SW480 (cell line): ENCODE measurements at regions not wholly inside any gene's neighbourhood (a gene's known extent, or its start where the extent isn't known, plus 50 kb on each side); places are given as distances from the start of the nearest gene placed in this dataset.

Experiments used
- DNase-seq: peaks from one replicate; pipeline ENCODE4 v3.0.0-alpha.2; 2016; ENCODE audit warnings: low spot score

DNA sequence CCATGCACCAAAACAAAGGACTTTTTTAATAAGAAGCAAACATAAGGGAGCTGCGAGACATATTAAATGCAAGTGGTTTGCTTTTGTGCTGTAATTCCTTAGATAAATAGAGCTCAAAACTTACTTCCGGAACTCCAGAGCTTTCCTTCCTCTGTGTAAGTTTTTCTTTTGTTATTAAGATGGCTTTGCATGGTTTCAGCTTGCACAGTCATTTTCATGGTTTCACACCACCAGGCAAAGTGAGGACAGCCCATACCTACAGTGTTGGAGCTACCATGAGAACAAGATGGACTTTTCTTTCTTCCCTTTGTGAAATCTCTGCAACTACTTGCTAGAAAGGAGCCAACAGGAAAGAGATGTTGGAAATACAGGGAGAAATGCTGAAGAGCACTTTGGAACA lies 368.0 kb downstream of the SETD4 start:
- no peak for DNase-seq

DNA sequence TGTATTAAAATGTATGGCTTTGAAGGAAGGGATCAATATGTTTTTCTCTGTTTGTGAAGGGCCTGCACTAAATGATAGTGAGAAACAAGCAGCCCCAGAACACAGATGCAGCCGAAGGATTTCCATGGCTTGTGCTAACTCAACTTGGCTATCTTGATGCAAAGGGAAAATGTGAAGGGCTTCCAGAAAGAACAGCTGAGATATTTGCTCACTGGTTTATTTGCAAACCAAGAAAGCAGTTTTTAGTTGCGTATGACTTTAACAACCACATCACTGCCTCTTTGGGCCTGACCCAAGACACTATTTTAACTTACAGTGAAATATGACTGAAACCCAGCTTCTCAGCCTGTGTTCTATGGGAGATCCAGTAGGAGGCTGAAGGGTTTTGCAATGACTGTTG lies 369.9 kb downstream of the SETD4 start:
- no peak for DNase-seq

DNA sequence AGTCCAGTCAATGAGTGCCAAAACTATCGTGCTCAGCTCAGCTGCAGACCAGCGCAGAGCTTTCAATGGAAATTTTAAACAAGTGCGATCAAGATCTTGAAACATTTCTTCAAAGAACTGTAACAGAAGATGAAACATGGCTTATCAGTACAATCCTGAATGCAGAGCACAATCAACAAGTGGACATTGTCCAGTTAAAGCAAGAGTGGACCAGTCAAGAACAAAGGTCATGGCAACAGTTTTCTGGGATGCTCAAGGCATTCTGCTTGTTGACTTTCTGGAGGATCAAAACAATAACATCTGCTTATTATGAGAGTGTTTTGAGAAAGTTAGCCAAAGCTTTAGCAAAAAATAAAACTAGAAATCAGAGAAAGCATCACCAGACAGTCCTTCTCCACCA lies 374.2 kb downstream of the SETD4 start:
- DNase-seq = no peak

DNA sequence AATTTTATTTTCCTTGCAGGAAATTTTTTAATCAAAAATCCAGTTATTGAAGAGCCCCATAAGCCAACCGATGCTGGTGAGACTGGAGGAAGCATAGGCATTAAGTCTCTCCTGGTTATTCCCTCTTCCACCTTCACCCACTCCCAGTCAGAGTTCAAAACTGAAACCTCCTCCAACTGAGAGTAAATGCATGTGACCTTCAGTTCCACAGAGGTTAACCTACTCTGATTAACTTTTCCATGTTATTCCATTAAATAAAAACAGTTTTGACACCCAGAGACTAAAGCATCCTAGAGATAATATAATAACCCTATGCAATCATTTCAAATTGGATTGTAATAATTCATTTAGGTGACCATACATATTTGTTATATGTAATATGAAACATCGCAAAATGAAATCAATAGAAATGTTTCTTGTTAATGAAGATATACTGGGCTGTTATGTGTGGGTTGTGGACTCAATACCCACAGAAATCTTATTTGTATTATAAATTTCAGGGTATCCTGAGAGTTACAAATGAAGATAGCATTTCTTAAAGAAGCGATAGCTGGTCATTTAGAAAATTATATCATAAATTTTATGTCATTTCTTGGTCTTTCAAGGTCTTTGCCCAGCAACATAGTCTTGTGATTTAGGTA lies 376.5 kb downstream of the SETD4 start:
- no peak for DNase-seq

DNA sequence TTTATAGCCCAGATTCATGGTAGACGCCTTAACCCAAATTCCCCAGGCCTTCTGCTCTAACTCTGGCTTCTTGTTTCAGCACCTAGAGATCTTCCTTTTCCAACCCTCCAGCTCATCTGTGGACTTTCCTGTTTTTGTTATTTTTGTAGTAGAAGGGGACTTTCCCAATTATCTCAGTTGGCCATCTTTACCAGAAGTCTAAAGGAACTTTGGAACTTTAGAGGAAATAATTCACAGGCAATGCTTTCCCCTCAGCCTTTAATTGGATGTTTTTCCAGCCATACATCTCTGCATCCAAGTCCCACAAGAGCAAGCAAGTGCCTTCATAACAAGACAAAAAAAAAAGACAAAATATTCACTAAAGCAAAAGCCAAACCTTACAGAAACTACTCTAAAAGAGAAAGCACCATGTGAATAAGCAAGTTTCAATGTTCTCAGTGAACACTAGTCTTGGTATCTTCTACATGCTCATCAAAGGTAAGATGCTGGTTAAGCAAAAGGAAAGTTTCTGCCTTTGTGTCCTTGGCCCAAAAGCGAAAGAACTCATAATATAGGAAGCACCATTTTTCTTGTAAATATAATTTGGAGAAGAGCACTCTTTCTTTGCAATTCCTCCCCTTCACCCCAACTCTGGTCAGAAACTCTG lies 377.3 kb downstream of the SETD4 start:
- DNase-seq = no peak

DNA sequence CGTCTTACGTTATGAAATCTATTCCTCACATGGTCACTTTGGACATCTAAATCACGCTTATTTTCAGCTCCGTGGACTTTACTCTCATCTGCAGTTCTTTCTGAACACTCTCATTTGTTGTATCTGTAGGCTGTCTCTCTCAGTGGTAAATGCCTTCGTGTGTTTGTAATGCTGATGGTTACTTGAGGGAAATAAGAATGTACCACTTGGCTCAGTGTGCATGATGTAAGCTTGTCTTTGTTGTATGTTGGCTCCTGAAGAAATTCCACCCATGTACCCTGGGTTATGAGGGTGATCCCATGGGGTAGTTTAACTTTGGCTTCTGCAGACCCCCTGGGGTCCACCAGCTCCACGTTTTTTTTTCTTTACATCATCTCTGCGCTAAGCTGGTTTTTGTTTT lies 378.4 kb downstream of the SETD4 start:
- DNase-seq = no peak

DNA sequence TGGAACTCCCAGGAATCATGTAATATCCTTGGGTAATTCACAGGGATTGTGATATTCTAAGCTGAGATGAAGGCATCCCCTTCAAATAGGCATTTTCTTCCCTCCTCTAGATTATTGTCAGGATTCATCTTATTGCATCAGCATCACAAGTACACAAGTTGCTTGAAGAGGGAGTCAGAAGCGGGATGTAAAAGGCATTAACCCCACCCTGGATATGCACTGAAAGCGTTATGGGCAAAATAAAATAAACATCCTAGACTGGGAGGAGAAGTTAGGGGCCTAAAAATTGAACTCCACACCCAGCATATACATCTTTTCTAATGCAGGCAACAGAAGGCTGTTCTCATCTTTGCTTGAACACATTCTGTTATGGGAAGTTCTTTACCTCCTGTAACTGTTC lies 381.2 kb downstream of the SETD4 start:
- no peak for DNase-seq

DNA sequence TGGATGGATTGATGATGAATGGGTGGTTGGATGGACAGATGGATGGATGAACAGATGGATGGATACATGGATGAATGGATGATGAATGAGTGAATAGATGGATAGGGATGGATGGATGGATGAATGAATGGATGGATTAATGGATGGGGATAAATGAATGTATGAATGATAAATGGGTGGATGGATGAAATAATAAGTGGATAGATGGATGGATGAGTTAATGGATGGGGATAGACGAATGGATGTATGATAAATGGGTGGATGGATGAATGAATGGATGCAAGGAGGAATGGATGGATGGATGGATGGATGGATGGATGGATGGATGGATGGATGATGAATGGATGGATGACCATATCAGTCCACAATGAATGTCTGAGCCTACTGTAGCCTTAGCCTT lies 381.9 kb downstream of the SETD4 start:
- DNase-seq = no peak

DNA sequence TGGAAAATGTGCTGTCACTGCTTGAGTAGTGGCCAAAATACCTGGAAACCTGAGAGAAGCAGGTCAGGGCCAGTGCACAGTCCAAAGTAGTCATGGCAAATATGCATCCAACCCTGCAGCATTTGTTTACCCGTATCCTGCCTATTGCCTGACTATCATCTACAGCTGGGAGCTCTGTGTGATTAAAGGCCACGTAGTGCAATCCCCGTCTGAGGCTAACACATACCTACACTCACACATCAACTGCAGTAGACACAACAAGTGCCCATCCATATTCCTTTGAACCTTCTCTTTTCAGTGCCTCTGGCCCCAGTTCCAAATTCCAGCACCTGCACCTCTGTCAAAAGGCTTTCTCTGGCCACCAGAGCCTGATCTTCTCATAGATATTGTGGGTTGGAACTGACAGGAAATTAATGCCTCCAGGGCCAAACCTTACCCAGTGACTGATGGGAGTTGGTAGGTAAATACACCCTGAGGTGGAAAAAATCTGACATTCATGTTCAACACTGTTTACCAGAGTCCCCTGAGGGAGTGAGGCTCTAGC lies 383.0 kb downstream of the SETD4 start:
- no peak for DNase-seq

DNA sequence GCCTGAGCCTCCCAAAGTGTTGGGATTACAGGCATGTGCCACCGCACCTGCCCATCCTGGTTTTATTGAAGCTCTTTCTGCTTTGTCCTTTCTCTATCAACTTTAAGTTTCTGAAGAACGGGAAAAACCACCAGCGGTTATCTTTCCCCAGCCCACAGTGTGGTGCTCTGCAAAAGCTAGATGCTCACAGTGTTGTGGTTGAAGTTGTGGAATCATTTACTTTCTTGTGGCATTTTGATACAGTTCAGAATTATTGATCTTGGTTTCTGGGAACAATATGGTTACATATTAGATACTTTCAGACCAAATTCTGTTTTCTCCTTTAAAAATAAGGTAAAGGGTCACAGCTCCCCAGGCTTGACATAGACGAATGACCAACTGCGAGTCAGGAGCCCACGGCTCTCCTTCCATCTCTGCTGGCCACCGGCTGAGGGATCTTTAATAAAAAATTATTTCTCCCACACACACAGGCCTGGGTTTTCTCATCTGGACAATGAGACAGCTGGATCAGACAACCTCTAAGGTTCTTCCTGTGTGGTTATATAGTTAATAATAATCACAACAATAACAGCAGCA lies 385.3 kb downstream of the SETD4 start:
- DNase-seq = no peak

DNA sequence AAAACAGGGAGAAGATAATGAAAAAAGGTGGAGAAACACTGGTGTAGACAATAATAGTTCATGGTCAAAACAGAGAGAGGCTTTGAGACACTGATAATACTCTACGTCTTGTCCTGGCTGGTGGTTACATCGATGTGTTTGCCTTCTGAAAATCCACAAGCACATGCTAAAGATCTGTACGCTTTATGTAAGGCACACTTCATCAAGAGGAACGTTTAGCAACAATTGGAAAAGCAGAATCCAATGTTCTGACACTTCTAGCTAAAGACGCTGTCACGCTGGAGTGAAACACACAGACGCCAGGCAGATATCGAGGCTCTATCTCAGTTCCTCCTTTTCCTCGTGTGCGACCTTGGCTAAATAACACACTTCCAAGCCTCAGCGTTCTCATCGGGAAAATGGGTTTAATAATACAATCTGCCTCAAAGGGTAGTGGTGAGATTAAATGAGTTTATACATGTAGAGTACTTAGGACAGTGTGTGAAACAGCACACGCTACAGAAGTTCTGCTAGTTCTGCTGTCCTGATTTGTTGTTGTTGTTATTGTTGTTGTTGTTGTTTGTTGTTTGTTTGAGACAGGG lies 386.1 kb downstream of the SETD4 start:
- no peak for DNase-seq

DNA sequence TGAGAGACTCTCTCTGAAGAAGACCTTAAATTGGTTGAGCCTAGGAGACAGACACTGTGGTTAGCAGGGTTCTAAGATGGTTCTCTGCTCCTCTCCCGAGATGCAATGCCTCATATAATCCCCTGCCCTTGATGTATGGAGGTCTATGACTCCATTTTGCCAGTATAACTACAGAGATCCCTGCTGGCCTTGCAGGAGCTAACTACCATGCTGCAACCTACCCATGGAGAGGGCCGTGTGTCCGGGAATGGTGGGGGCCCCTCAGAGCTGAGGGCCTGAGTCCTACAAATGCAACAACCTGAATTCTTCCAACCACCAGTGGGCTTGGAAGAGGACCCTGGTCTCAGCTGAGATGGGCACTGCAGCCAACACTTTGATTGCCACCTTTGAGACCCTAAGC lies 388.0 kb downstream of the SETD4 start:
- no peak for DNase-seq

DNA sequence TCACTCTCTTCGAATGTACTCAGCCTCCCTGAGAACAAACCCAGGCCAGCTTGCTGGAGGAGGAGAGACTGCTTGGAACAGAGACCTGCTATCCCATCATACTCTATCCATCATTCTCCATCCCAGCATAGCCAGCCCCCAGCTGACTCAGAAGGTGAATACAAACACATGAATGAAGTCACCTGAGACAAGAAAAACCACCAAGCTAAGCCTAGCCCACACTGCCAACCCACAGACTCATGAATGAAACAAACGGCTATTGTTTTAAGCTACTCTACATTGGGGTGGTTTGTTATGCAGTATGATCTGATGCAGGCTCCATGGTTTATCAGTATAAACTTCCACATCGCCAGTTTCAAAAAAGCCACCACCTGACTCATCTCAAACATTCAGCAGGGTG lies 395.6 kb downstream of the SETD4 start:
- DNase-seq = peak; percentile 98

DNA sequence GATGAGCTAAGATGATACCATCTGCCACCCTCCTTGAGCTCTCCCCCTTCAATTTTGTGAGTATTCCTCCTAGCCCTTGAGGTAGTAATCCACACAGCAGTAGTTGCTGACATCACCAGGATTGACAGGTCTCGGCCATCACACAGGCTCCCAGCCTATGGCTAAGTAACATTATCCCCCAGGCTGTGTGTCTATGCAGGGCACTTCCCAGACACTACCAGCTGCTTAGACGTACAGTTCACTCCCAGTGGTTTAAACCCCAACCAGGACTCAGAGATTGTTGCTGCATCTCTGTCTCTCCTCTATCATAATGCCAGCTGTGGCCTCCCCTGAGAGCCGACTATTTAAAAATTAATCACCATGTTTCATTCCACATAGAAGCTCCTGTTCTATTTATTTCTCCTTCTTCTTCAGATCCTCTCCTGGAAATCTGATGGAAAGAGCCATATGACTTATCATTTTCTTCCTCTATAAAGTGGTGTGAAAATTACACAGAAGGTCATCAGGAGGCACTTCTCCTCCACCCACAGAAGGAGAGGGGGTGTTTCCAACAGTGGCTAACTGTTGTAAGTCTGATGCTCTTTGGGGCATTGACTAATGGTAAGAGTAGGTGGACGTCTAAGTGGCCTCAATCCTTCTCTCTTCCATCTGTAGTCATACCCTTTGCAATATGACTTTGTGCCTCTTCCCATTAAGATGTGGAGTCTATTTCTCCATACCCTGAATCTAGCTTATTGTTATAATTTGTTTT lies 396.3 kb downstream of the SETD4 start:
- no peak for DNase-seq

DNA sequence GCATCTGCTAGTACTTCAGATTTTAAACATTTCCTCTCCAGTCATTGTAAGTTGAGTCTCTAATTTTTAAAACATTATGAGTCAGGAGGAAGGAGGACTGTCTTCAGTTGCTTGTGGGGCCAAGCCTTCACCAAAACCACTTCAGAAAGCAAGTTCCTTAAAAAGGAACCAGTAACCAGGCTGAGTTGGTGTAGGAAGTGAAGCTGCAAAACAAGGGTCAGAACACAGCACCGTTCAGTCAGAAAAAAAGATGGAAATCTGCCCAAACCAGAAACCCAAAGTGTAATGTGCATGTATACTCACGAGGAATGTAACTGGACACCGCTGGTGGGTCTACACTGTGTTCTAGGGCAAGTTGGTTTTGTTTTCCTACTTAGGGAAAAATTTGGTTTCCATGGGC lies 402.1 kb downstream of the SETD4 start:
- no peak for DNase-seq

DNA sequence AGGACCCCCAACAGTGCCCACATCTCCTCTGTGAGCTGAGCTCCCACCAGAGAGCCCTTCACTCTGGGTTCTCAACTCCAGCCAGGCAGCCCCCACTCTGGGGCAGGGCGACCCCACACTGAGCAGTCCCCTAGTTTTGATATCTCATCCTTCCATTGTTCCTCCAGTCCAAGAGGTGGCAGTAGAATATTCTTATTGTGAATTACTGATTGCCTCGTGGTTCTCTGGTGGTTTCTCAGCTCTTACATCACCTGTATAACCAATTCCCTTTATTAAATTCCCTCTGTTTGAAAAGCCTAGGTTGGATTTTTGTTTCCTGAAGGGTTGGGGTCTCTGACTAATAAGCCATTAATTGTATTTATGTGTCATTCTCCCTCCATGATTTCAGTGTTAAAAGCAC lies 407.5 kb downstream of the SETD4 start:
- DNase-seq = peak; percentile 48

DNA sequence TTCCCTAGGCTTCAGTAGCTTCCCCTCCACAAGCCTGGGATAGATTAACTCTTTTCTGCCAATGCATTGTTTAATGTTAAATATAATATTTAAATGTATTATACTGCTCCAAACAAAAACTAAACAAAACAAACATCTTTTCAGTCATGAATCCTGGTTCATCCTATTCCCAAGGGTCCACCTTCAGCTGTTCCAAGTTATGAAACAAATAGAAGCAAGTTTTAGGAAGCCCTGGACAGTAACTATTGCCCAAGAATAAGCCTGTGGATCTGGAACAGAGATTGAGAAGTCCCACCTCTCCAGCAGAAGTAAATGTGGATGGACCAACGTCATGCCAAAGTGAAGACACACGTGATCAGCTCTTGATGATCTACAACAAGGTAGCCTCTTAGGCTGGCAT lies 408.1 kb downstream of the SETD4 start:
- DNase-seq = no peak

DNA sequence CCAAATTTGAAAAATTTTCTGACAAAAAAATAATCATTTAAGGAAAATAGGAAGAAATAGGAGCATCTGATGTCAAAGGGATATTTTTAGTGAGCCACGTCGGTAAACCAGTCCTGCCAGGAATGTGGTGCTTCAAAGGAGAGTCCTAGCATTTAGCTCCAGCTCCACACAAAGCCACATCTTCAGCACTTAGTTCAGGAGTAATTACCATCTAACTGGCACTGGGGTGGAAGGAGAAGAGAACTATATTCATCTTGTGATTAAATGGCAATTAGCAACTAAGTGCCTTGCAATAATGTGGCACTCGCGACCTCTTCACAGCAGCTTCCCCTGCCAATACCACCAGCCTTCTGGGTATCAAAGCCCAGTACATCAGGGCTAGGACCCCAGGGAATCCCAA lies 409.1 kb downstream of the SETD4 start:
- no peak for DNase-seq

DNA sequence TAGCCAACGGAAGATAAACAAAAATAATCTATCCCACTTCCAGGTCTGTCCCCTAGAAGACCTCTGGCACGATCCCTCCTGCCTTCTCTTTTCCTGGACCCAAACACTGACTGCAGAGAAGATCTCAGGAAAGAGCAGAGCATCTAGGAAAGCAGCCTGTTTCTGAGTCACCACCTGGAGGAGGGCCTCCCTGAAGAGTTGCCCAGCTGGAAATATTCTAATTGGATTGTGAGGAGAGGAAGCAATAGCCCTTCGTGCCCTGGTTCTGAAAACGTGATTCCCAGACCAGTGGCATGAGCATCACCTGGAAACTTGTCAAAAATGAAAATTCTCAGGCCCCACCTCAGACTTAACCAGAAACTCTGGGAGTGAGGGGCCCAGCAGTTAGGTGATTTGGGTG lies 411.1 kb downstream of the SETD4 start:
- DNase-seq = no peak

DNA sequence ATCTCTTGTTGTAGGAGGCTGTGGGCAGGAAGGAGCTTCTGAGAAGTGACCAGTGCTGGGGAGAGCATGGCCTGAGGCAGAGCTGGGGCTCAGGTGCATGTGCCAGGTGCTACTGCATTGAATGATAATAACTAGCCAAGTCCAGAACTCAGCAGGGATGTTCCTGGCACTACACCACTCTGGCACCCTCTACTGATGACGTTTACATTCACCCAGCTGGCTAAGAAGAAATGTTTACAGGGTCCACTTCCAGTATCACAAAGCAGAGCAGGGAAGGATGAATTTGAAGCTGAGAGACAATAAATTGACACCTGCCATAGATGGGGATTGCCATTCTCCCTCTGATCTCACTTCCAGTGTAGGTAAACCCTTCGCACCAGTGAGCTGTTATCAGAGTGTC lies 411.8 kb downstream of the SETD4 start:
- DNase-seq = peak; percentile 45

DNA sequence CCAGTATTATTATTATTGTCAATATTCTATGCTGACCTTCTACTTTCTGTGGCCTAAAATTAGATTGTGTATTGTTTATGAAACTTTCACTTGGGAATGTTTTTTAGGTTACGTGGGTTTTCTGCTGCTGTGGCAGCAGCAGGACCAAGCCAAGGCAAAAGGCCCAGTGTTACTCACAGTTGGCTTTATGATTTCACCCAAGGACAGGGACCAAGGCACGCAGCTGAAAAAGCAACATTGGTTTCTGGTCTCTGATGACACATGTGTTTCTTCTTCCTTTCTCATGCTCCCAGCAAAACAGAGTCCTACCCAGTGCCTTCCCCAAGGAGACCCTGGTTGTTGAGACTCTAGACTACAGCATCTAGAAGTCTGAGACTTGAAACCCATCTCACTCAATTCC lies 413.7 kb downstream of the SETD4 start:
- no peak for DNase-seq

DNA sequence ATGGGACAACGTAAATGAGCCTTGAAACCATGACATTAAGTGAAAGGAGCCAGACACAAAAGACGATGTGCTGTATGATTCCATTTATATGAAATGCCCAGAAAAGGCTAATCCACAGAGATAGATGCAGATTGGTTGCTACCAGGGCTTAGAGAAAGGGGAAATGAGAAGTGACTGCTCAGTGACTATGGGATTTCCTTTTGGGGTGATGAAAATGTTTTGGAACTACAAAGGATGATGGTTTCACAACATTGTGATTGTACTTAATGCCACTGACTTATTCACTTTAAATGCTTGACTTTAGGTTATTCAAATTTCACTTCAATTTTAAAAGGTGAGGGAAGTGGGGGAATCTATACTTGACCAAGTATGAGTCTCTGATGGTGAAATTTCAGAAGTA lies 414.3 kb downstream of the SETD4 start:
- no peak for DNase-seq

DNA sequence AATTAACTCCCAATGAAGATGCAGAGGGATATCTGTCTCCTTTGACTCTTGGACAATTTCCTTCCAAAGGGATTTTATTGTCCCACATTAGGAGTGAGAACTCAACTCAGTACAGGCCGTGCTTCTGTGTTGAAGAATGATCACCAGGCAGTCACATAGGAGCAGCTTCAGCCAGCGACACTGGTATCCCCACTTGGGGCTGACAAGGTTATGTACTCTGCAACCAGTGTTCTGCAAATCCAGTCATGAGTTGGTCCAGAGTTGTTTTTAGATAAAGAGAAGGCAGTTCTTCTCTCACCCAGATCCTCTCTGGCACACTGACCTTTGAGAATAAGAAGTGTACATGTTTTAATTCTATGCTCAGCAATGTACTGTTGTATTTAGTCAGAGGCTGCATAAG lies 415.8 kb downstream of the SETD4 start:
- DNase-seq = no peak
